H7 (cell line): ENCODE measurements at regions not wholly inside any gene's neighbourhood (a gene's known extent, or its start where the extent isn't known, plus 50 kb on each side); places are given as distances from the start of the nearest gene placed in this dataset.
"Not testable (repeated sequence)": the region's sequence is repeated elsewhere in the genome, so short reads cannot be mapped to it uniquely, and the experiment has no call there.

Experiments
- DNase-seq: peaks from one replicate; pipeline ENCODE4 v3.0.0; 2012
- H3K27me3 ChIP-seq: 2 replicates; pipeline ENCODE4 v1.6.0; 2011; ENCODE audit warnings: mild to moderate bottlenecking, low read length; ENCODE audit not compliant: control insufficient read depth, insufficient read depth
- H3K36me3 ChIP-seq: replicated peaks from 2 replicates; pipeline ENCODE4 v1.5.1; 2011; ENCODE audit warnings: low read length; ENCODE audit not compliant: control insufficient read depth, insufficient read depth
- H3K4me3 ChIP-seq: 2 replicates; pipeline ENCODE4 v1.5.1; 2011; ENCODE audit warnings: low read depth, mild to moderate bottlenecking, control low read depth, low read length, moderate library complexity; ENCODE audit not compliant: insufficient read depth

DNA sequence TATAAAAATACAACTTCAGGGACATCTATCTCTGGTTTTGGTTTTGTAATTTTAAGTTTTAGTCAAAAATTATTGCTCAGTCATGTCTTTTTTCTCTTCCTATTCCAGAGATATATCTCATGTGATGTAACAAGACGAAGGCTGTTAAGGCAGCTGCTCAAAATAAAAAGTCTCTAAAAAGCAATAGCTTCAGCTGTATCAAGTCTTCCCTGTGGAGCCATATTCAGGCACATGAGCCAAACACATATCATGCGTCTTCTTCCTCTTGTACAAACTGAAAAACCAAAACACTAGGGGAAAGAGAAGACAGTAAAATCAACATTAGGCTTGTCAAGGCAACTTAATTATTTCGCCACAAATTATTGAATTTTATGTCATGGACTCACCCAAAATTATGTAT lies 240.7 kb downstream of the NRIP1 start:
- Histone ChIP-seq H3K27me3 (no peaks in the 10 kb centered on the region), H3K36me3 (no peaks in the 10 kb centered on the region), H3K4me3 (no peak overlapping the region)
- no peak for DNase-seq

DNA sequence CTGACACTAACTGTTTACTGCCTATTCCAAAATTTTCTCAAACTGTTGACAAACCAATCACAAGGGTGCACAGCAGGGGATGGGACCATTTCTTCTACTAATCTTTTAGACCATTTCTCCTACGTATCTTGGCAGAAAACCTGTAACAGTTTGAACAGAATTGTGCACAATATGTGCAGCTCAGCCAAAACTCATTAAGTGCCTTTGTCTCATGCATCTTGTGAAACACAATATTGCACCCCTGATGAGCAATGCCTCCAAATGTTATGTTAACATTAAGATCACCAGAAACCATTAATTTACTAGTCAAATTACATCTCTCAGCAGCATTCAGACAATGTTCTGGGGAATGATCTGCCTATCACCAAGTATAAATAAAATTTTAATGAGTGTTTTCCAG lies 247.5 kb downstream of the NRIP1 start:
- Histone ChIP-seq H3K27me3 (no peaks in the 10 kb centered on the region), H3K4me3 (no peak overlapping the region), H3K36me3 (no peaks in the 10 kb centered on the region)
- DNase-seq, result no peak

GRCh38 chr21:14814991-14815390 lies 249.8 kb downstream of the NRIP1 start:
- no peak overlapping the region for H3K4me3 ChIP-seq
- no peak for DNase-seq
- H3K36me3 ChIP-seq, result no peaks in the 10 kb centered on the region

GRCh38 chr21:14814282-14814681 lies 250.5 kb downstream of the NRIP1 start:
- Histone ChIP-seq H3K27me3 (no peaks in the 10 kb centered on the region), H3K4me3 (no peak overlapping the region), H3K36me3 (no peaks in the 10 kb centered on the region)
- DNase-seq, result no peak

More at GRCh38 chr21:14814991-14815390, 249.8 kb downstream of the NRIP1 start:
- no peaks in the 10 kb centered on the region for H3K27me3 ChIP-seq

DNA sequence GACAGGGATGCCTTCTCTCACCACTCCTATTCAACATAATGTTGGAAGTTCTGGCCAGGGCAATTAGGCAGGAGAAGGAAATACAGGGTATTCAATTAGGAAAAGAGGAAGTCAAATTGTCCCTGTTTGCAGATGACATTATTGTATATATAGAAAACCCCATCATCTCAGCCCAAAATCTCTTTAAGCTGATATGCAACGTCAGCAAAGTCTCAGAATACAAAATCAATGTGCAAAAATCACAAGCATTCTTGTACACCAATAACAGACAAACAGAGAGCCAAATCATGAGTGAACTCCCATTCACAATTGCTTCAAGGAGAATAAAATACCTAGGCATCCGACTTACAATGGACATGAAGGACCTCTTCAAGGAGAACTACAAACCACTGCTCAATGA lies 258.1 kb upstream of the SAMSN1 start:
- not testable (repeated sequence) for H3K36me3 ChIP-seq, DNase-seq, H3K27me3 ChIP-seq, H3K4me3 ChIP-seq

DNA sequence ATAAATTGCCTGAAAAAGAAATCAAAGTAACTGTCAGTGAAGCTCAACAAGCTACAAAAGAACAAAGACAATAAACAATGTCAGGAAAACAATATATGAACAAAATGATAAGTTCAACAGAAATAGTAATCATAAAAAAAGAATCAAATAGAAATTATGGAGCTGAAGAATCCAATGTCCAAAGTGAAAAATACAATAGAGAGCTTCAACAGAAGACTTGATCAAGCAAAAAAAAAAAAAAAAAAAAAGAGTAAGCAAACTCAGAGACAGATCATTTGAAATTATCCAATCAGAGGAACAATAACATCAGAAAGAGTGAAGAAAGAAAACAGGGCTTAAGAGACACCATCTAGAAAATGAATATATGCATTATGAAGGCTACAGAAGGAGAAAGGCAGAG lies 251.4 kb upstream of the SAMSN1 start:
- Histone ChIP-seq H3K36me3 (no peaks in the 10 kb centered on the region), H3K4me3 (no peak overlapping the region), H3K27me3 (no peaks in the 10 kb centered on the region)
- DNase-seq, result no peak

- H3K36me3 ChIP-seq, result no peaks in the 10 kb centered on the region
- no peak for DNase-seq
- no peaks in the 10 kb centered on the region for H3K27me3 ChIP-seq
- no peak overlapping the region for H3K4me3 ChIP-seq
Measured at GRCh38 chr21:14787312-14787711, 241.2 kb upstream of the SAMSN1 start.

DNA sequence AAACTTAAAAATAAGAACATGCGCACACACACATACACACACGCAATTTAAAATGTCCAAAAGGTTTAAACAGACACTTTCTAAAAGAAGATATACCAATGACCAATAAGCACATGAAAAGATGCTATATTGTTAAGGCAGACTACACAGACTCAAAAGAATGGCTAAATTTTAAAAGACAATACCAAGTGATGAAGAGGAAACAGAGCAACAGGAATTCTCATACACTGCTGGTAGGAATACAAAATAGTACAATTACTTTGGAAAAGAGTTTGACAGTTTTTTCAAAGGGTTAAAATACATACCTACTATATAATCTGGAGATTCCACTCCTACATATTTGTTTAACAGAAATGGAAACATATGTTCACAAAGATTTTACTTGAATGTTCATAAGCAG lies 239.6 kb upstream of the SAMSN1 start:
- no peaks in the 10 kb centered on the region for H3K27me3 ChIP-seq
- no peaks in the 10 kb centered on the region for H3K36me3 ChIP-seq
- DNase-seq, result no peak
- H3K4me3 ChIP-seq, result no peak overlapping the region

- H3K27me3 ChIP-seq, result no peaks in the 10 kb centered on the region
- no peaks in the 10 kb centered on the region for H3K36me3 ChIP-seq
- peak; percentile 50 for DNase-seq
- H3K4me3 ChIP-seq, result no peak overlapping the region
Measured at GRCh38 chr21:14773777-14774345, 227.7 kb upstream of the SAMSN1 start.

- Histone ChIP-seq H3K36me3 (no peaks in the 10 kb centered on the region), H3K4me3 (no peak overlapping the region), H3K27me3 (no peaks in the 10 kb centered on the region)
- no peak for DNase-seq
Measured at GRCh38 chr21:14771593-14771992, 225.5 kb upstream of the SAMSN1 start.

DNA sequence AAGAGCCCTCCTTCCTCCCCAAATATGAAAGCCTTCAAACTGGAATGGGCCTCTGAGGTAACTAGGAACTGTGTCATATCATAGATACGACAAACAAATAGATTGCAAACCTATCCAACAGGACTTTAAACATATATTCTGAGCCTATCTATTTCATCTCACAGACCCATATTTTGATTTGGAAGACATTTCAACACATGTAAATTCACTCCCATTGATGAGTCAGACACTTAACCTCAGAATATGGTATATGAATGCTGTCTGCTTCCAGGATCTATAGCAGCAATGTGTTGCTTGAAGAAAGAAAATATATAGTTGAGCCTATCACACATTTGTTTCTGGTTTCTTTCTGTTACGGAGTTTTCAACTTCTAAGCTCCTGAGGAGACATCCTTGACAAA lies 221.9 kb upstream of the SAMSN1 start:
- DNase-seq, result no peak
- no peak overlapping the region for H3K4me3 ChIP-seq
- no peaks in the 10 kb centered on the region for H3K36me3 ChIP-seq
- no peaks in the 10 kb centered on the region for H3K27me3 ChIP-seq

DNA sequence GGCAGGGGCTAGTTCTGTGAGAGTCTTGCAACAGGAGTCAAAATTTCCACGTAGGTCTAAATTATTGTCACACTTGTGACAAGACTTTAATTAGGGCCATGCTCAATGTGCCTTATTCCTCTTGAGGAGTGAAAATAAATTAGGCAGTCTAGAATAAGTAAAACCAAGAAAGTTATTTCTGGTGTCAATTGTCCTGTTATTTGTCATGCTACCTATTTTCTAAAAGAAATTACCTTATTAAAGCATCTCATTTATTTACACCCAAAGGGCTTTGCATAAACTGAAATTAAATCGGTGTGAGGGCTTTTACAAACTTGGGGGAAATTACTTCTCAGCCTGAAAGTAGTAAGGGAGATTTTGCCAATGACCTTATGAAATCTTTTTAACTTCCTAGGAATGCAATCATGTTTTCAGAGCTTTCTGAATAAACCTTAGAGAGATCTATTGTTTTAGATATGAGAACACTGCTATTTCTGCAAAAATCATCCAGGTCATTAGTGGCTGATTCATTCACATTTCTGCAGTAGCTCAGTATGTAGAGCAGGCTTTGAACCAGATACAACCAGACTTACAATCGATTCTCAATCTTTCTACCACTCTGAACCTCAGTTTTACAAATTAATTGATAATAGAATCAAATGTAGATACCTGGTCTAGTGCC lies 221.2 kb upstream of the SAMSN1 start:
- H3K4me3 ChIP-seq, result no peak overlapping the region
- no peak for DNase-seq

DNA sequence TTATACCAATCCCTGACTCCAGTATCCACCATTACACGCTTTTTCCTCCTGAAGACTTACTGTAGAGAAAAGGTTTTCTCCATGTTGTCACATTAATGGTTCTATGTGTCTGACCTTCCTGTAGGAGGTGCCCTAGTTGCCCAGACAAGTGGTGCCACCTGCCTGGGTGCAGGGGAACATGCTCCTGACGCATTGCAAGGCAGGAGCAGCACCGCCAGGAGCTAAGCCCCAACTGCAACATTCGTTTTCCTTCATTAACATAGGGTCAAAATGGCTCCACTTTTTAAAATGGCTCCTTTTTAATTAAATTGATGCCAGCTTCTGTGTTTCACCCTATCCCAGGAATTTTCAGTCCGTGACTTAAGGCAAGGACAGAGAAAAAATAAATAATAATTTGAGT lies 220.1 kb upstream of the SAMSN1 start:
- DNase-seq, result peak; percentile 13
- H3K4me3 ChIP-seq, result no peak overlapping the region
- no peaks in the 10 kb centered on the region for H3K36me3 ChIP-seq
- H3K27me3 ChIP-seq, result no peaks in the 10 kb centered on the region

More for the DNA sequence above, 221.2 kb upstream of the SAMSN1 start:
- Histone ChIP-seq H3K36me3 (no peaks in the 10 kb centered on the region), H3K27me3 (no peaks in the 10 kb centered on the region)

DNA sequence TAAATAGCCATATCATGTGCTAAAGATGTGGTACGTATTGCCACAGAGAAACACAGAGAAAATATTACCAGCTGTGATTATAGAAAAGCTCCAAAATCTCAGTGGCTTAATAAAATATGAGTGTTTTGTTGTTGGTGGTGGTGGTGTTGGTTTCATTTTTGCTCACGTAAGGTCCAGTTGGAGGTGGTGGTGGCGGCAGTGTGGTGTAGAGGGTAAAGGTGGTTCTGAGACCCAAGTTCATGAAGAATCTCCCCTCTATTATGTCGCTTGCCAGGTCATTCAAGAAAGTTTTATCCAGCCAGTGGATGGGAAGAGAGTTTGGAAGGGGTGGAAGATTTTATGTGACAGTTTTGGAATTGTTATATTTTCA lies 217.6 kb upstream of the SAMSN1 start:
- no peak overlapping the region for H3K4me3 ChIP-seq
- H3K36me3 ChIP-seq, result no peaks in the 10 kb centered on the region
- no peaks in the 10 kb centered on the region for H3K27me3 ChIP-seq
- DNase-seq, result no peak

GRCh38 chr21:14762734-14763694 lies 216.9 kb upstream of the SAMSN1 start:
- no peaks in the 10 kb centered on the region for H3K27me3 ChIP-seq
- no peak for DNase-seq
- no peaks in the 10 kb centered on the region for H3K36me3 ChIP-seq
- no peak overlapping the region for H3K4me3 ChIP-seq
